Stimulated activated naive CD8-positive, alpha-beta T cell treated with anti-CD3 and anti-CD28 coated beads, Interleukin-15, Interleukin-2, amounts not matched to agents 100 U/mL and 50 U/mL, for 24 hours (primary cell): ENCODE measurements at regions not wholly inside any gene's neighbourhood (a gene's known extent, or its start where the extent isn't known, plus 50 kb on each side); places are given as distances from the start of the nearest gene placed in this dataset.

Source experiments
- ATAC-seq: fragments of 150-1000 bp; cut with Tn5 transposase; one replicate; pipeline ENCODE4 v1.10.0; 2021
- DNase-seq: peaks from one replicate; pipeline ENCODE4 v3.0.0; 2021

- DNase-seq (no peak), ATAC-seq (no peak)
Measured at GRCh38 chr2:111687911-111688310, 196.1 kb downstream of the ANAPC1 start.

- no peak for ATAC-seq
- no peak for DNase-seq
Measured at GRCh38 chr2:111688482-111688881, 195.5 kb downstream of the ANAPC1 start.

- DNase-seq (no peak), ATAC-seq (no peak)
Measured at GRCh38 chr2:111689174-111689573, 194.8 kb downstream of the ANAPC1 start.

- DNase-seq (no peak), ATAC-seq (no peak)
Measured at GRCh38 chr2:111689941-111690340, 194.1 kb downstream of the ANAPC1 start.

GRCh38 chr2:111691164-111691875 is 192.7 kb downstream of the ANAPC1 start:
- ATAC-seq = no peak
- DNase-seq = no peak

GRCh38 chr2:111692311-111692710 is 191.7 kb downstream of the ANAPC1 start:
- ATAC-seq = no peak
- no peak for DNase-seq

- DNase-seq = no peak
- ATAC-seq = no peak
Measured at GRCh38 chr2:111694700-111695101, 189.3 kb downstream of the ANAPC1 start.

- no peak for ATAC-seq
- no peak for DNase-seq
Measured at GRCh38 chr2:111695441-111696007, 188.5 kb downstream of the ANAPC1 start.

GRCh38 chr2:111696226-111696625 is 187.8 kb downstream of the ANAPC1 start:
- no peak for DNase-seq
- no peak for ATAC-seq

- ATAC-seq (no peak), DNase-seq (no peak)
Measured at GRCh38 chr2:111697560-111697959, 186.4 kb downstream of the ANAPC1 start.

- no peak for DNase-seq
- ATAC-seq = no peak
Measured at GRCh38 chr2:111698089-111698488, 185.9 kb downstream of the ANAPC1 start.

- ATAC-seq = peak; percentile 90
- peak; percentile 66 for DNase-seq
Measured at GRCh38 chr2:111698743-111699554, 185.0 kb downstream of the ANAPC1 start.

GRCh38 chr2:111701266-111701665 is 182.7 kb downstream of the ANAPC1 start:
- no peak for ATAC-seq

GRCh38 chr2:111701798-111702118 is 182.2 kb downstream of the ANAPC1 start:
- ATAC-seq = no peak
- DNase-seq = no peak

More at GRCh38 chr2:111701266-111701665, 182.7 kb downstream of the ANAPC1 start:
- DNase-seq = no peak

GRCh38 chr2:111702119-111702803 is 181.7 kb downstream of the ANAPC1 start:
- DNase-seq (peak; percentile 72), ATAC-seq (no peak)

- ATAC-seq = no peak
Measured at GRCh38 chr2:111702804-111703196, 181.2 kb downstream of the ANAPC1 start.

GRCh38 chr2:111703759-111704158 is 180.2 kb downstream of the ANAPC1 start:
- no peak for ATAC-seq
- no peak for DNase-seq

More at GRCh38 chr2:111702804-111703196, 181.2 kb downstream of the ANAPC1 start:
- no peak for DNase-seq

GRCh38 chr2:111704246-111704645 is 179.7 kb downstream of the ANAPC1 start:
- DNase-seq (peak; percentile 24), ATAC-seq (no peak)

- no peak for ATAC-seq
Measured at GRCh38 chr2:111705239-111705638, 178.8 kb downstream of the ANAPC1 start.

GRCh38 chr2:111705711-111706336 is 178.2 kb downstream of the ANAPC1 start:
- ATAC-seq (peak; percentile 93), DNase-seq (peak; percentile 57)

More at GRCh38 chr2:111705239-111705638, 178.8 kb downstream of the ANAPC1 start:
- DNase-seq = no peak

- ATAC-seq (peak; percentile 13), DNase-seq (peak; percentile 12)
Measured at GRCh38 chr2:111706481-111707001, 177.5 kb downstream of the ANAPC1 start.

- DNase-seq (no peak), ATAC-seq (no peak)
Measured at GRCh38 chr2:111707700-111708099, 176.3 kb downstream of the ANAPC1 start.
